HEK293 (cell line): ENCODE measurements at regions not wholly inside any gene's neighbourhood (a gene's known extent, or its start where the extent isn't known, plus 50 kb on each side); places are given as distances from the start of the nearest gene placed in this dataset.
"Not testable (repeated sequence)": the region's sequence is repeated elsewhere in the genome, so short reads cannot be mapped to it uniquely, and the experiment has no call there.

Experiments used
- MZF1 ChIP-seq: fragments of 450-650 bp; formaldehyde crosslinking; IDR thresholded peaks from 2 replicates; pipeline ENCODE4 v1.5.1; 2017; ENCODE audit warnings: missing biosample characterization, missing genetic modification characterization, borderline replicate concordance
- SP2 ChIP-seq: fragments of 450-650 bp; formaldehyde crosslinking; IDR thresholded peaks from 2 replicates; pipeline ENCODE4 v1.5.1; 2016; ENCODE audit warnings: missing biosample characterization, missing genetic modification characterization
- ZNF202 ChIP-seq: fragments of 450-650 bp; formaldehyde crosslinking; IDR thresholded peaks from 2 replicates; pipeline ENCODE4 v1.5.1; 2016; ENCODE audit warnings: missing biosample characterization, missing genetic modification characterization, borderline replicate concordance
- ZNF274 ChIP-seq, 2 experiments: fragments of 200-500 bp in 1 of 2; fragments of 450-650 bp in 1 of 2; sonication (Bioruptor generic) in 1 of 2; formaldehyde crosslinking in 1 of 2; IDR thresholded peaks; 2 replicates each; pipeline versions ENCODE4 v1.5.1 to v1.6.1; 2014 to 2016; ENCODE audit warnings: borderline replicate concordance in 1 of 2, inconsistent platforms in 1 of 2, low read length in 1 of 2, missing biosample characterization in 1 of 2, missing genetic modification characterization in 1 of 2
- ZNF341 ChIP-seq: fragments of 450-650 bp; formaldehyde crosslinking; IDR thresholded peaks from 2 replicates; pipeline ENCODE4; 2016; ENCODE audit warnings: low read depth, missing biosample characterization, missing genetic modification characterization
- ZNF416 ChIP-seq: fragments of 450-650 bp; formaldehyde crosslinking; IDR thresholded peaks from 2 replicates; pipeline ENCODE4 v1.5.1; 2016; ENCODE audit warnings: missing biosample characterization, missing genetic modification characterization
- ZNF510 ChIP-seq: fragments of 450-650 bp; formaldehyde crosslinking; IDR thresholded peaks from 2 replicates; pipeline ENCODE4 v1.5.1; 2018; ENCODE audit warnings: mild to moderate bottlenecking, missing genetic modification characterization, missing biosample characterization; ENCODE audit not compliant: insufficient replicate concordance
- ZNF660 ChIP-seq: fragments of 450-650 bp; IDR thresholded peaks from 2 replicates; pipeline ENCODE4 v1.5.1; 2018; ENCODE audit warnings: missing biosample characterization, mild to moderate bottlenecking, missing genetic modification characterization
- ZNF704 ChIP-seq: fragments of 450-650 bp; formaldehyde crosslinking; IDR thresholded peaks from 2 replicates; pipeline ENCODE4 v1.5.1; 2016; ENCODE audit warnings: missing biosample characterization, missing genetic modification characterization
- TF ChIP-seq, protein P1 (sequence below): fragments of 450-650 bp; formaldehyde crosslinking; IDR thresholded peaks from 2 replicates; pipeline ENCODE4 v1.5.1; 2016; ENCODE audit warnings: missing biosample characterization, missing genetic modification characterization
- TF ChIP-seq, protein P2 (sequence below): fragments of 450-650 bp; formaldehyde crosslinking; IDR thresholded peaks from 2 replicates; pipeline ENCODE4 v1.5.1; 2016; ENCODE audit warnings: missing biosample characterization, missing genetic modification characterization

DNA sequence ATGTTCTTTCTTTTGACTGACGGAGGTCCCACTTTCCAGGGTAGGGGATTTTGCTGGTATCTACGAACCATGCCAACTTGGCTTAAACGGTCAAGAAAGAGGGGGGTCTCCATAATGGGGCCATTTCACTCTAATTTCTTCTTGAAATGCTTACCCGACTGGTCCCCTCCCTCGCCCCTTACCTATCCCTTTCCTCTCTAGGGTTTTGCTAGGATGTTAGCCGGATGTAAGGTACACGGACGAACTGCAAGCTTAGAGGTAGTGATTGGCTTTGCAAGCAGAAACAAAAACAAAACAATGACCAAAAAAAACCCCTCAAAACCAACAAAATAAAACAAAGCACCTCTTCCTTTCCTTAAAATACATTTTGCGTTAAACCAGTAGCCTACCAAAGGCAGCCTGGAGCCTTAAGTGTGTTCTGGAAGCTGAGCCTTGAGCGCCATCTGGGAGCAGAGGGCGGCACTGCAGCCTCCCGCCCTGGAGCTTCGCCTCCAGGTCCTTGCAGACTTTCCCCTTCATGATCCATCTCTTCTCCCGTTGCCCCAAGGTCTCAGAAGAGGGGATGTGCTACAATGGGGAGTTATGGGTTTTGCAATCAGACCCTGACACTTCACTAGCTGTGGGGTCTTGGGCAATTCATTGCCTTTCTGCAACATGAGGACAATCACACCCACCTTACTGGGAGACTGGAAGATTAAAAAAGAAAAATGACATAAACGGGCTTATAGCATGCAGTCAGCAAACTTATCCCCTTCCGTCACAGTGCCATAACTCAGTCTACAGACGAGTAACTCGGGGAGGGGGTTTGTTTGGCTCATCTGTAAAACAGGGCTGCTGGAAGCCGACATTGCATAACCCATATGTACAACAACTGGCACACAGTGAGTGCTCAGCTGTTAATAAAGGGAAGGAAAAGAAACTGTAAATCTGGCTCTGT lies 125.9 kb upstream of the RRN3 start:
- TF ChIP-seq MZF1 (tag by site-specific recombination); ZNF202; ZNF274 (IDR thresholded peaks at IDR 0.05; ENCODE audit: low read length); ZNF274 (tag by site-specific recombination; IDR thresholded peaks at IDR 0.05; ENCODE audit: borderline replicate concordance); ZNF510 (tag by site-specific recombination); ZNF704 (tag by site-specific recombination); SP2; ZNF341; ZNF660 (tag by site-specific recombination); ZNF416 (tag by site-specific recombination): not testable (repeated sequence)
- TF ChIP-seq, protein P1, sequence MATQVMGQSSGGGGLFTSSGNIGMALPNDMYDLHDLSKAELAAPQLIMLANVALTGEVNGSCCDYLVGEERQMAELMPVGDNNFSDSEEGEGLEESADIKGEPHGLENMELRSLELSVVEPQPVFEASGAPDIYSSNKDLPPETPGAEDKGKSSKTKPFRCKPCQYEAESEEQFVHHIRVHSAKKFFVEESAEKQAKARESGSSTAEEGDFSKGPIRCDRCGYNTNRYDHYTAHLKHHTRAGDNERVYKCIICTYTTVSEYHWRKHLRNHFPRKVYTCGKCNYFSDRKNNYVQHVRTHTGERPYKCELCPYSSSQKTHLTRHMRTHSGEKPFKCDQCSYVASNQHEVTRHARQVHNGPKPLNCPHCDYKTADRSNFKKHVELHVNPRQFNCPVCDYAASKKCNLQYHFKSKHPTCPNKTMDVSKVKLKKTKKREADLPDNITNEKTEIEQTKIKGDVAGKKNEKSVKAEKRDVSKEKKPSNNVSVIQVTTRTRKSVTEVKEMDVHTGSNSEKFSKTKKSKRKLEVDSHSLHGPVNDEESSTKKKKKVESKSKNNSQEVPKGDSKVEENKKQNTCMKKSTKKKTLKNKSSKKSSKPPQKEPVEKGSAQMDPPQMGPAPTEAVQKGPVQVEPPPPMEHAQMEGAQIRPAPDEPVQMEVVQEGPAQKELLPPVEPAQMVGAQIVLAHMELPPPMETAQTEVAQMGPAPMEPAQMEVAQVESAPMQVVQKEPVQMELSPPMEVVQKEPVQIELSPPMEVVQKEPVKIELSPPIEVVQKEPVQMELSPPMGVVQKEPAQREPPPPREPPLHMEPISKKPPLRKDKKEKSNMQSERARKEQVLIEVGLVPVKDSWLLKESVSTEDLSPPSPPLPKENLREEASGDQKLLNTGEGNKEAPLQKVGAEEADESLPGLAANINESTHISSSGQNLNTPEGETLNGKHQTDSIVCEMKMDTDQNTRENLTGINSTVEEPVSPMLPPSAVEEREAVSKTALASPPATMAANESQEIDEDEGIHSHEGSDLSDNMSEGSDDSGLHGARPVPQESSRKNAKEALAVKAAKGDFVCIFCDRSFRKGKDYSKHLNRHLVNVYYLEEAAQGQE (tag by site-specific recombination) = not testable (repeated sequence)
- TF ChIP-seq, protein P2, sequence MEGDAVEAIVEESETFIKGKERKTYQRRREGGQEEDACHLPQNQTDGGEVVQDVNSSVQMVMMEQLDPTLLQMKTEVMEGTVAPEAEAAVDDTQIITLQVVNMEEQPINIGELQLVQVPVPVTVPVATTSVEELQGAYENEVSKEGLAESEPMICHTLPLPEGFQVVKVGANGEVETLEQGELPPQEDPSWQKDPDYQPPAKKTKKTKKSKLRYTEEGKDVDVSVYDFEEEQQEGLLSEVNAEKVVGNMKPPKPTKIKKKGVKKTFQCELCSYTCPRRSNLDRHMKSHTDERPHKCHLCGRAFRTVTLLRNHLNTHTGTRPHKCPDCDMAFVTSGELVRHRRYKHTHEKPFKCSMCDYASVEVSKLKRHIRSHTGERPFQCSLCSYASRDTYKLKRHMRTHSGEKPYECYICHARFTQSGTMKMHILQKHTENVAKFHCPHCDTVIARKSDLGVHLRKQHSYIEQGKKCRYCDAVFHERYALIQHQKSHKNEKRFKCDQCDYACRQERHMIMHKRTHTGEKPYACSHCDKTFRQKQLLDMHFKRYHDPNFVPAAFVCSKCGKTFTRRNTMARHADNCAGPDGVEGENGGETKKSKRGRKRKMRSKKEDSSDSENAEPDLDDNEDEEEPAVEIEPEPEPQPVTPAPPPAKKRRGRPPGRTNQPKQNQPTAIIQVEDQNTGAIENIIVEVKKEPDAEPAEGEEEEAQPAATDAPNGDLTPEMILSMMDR (tag by site-specific recombination) = not testable (repeated sequence)
